H1 (cell line): ENCODE measurements at regions not wholly inside any gene's neighbourhood (a gene's known extent, or its start where the extent isn't known, plus 50 kb on each side); places are given as distances from the start of the nearest gene placed in this dataset.

Experiments used
- CEBPB ChIP-seq: IDR thresholded peaks from 2 replicates; pipeline ENCODE4 v1.6.1; 2012; ENCODE audit warnings: low read depth, low read length
- CREB1 ChIP-seq: IDR thresholded peaks from 2 replicates; pipeline ENCODE4 v1.6.1; 2012; ENCODE audit warnings: inconsistent platforms
- FOSL1 ChIP-seq: IDR thresholded peaks from 2 replicates; pipeline ENCODE4 v1.6.1; 2011; ENCODE audit warnings: mild to moderate bottlenecking, low read depth, low read length, moderate library complexity; ENCODE audit not compliant: insufficient read depth
- GABPA ChIP-seq: IDR thresholded peaks from 2 replicates; pipeline ENCODE4 v1.6.1; 2011; ENCODE audit warnings: mild to moderate bottlenecking, low read length, moderate library complexity, borderline replicate concordance; ENCODE audit not compliant: insufficient read depth
- JUND ChIP-seq: IDR thresholded peaks from 2 replicates; pipeline ENCODE4 v1.6.1; 2011; ENCODE audit warnings: mild to moderate bottlenecking, improper control_type of control experiment, low read length
- MAFK ChIP-seq: IDR thresholded peaks from 2 replicates; pipeline ENCODE4 v1.6.1; 2012; ENCODE audit warnings: low read depth, mild to moderate bottlenecking, improper control_type of control experiment, low read length
- SIN3A ChIP-seq, 2 experiments: IDR thresholded peaks in 1 of 2; conservative IDR thresholded peaks in 1 of 2; 2 replicates each; pipeline ENCODE4 v1.6.1; 2011 to 2012; ENCODE audit warnings: low read length in 2 of 2, improper control_type of control experiment in 1 of 2, low read depth in 1 of 2, mild to moderate bottlenecking in 1 of 2
- SP2 ChIP-seq: IDR thresholded peaks from 2 replicates; pipeline ENCODE4 v1.6.1; 2012; ENCODE audit warnings: mild to moderate bottlenecking, low read length, inconsistent platforms
- SP4 ChIP-seq: IDR thresholded peaks from 2 replicates; pipeline ENCODE4 v1.6.1; 2012; ENCODE audit warnings: low read length, inconsistent platforms
- TEAD4 ChIP-seq: IDR thresholded peaks from 2 replicates; pipeline ENCODE4 v1.6.1; 2012; ENCODE audit warnings: low read depth, low read length, inconsistent platforms, mixed read lengths
- TF ChIP-seq, protein P1 (sequence below): fragments of 300-600 bp; sonication (generic); IDR thresholded peaks from 2 replicates; pipeline ENCODE4 v1.7.1; 2012; ENCODE audit warnings: low read length, moderate library complexity, mild to moderate bottlenecking, inconsistent platforms; ENCODE audit not compliant: insufficient replicate concordance
- TF ChIP-seq, protein P2 (sequence below): IDR thresholded peaks from 2 replicates; pipeline ENCODE4 v1.6.1; 2011; ENCODE audit warnings: low read depth, mild to moderate bottlenecking, low read length; ENCODE audit not compliant: insufficient read depth
- TF ChIP-seq, protein P3 (sequence below): IDR thresholded peaks from 2 replicates; pipeline ENCODE4 v1.6.1; 2012; ENCODE audit warnings: inconsistent platforms

DNA sequence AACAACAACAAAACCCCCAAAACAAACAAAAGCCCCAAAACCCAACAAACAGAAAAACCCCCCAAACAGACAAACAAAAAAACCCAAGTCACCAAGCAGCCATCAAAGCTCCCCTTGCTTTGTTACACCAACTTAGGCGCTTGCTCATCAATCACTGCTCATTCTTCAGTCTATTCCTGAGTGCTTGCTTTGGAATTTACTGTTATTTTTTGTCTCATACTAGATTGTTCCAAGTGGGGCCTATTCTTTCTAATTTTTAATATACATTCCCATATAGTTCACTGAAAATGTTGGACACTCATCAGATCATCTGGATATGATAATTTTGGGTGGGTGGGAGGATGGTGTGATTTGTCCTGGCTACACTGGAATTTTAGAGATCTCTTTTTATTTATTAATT lies 126.0 kb upstream of the JCAD start (continued):
- TF ChIP-seq, protein P1, sequence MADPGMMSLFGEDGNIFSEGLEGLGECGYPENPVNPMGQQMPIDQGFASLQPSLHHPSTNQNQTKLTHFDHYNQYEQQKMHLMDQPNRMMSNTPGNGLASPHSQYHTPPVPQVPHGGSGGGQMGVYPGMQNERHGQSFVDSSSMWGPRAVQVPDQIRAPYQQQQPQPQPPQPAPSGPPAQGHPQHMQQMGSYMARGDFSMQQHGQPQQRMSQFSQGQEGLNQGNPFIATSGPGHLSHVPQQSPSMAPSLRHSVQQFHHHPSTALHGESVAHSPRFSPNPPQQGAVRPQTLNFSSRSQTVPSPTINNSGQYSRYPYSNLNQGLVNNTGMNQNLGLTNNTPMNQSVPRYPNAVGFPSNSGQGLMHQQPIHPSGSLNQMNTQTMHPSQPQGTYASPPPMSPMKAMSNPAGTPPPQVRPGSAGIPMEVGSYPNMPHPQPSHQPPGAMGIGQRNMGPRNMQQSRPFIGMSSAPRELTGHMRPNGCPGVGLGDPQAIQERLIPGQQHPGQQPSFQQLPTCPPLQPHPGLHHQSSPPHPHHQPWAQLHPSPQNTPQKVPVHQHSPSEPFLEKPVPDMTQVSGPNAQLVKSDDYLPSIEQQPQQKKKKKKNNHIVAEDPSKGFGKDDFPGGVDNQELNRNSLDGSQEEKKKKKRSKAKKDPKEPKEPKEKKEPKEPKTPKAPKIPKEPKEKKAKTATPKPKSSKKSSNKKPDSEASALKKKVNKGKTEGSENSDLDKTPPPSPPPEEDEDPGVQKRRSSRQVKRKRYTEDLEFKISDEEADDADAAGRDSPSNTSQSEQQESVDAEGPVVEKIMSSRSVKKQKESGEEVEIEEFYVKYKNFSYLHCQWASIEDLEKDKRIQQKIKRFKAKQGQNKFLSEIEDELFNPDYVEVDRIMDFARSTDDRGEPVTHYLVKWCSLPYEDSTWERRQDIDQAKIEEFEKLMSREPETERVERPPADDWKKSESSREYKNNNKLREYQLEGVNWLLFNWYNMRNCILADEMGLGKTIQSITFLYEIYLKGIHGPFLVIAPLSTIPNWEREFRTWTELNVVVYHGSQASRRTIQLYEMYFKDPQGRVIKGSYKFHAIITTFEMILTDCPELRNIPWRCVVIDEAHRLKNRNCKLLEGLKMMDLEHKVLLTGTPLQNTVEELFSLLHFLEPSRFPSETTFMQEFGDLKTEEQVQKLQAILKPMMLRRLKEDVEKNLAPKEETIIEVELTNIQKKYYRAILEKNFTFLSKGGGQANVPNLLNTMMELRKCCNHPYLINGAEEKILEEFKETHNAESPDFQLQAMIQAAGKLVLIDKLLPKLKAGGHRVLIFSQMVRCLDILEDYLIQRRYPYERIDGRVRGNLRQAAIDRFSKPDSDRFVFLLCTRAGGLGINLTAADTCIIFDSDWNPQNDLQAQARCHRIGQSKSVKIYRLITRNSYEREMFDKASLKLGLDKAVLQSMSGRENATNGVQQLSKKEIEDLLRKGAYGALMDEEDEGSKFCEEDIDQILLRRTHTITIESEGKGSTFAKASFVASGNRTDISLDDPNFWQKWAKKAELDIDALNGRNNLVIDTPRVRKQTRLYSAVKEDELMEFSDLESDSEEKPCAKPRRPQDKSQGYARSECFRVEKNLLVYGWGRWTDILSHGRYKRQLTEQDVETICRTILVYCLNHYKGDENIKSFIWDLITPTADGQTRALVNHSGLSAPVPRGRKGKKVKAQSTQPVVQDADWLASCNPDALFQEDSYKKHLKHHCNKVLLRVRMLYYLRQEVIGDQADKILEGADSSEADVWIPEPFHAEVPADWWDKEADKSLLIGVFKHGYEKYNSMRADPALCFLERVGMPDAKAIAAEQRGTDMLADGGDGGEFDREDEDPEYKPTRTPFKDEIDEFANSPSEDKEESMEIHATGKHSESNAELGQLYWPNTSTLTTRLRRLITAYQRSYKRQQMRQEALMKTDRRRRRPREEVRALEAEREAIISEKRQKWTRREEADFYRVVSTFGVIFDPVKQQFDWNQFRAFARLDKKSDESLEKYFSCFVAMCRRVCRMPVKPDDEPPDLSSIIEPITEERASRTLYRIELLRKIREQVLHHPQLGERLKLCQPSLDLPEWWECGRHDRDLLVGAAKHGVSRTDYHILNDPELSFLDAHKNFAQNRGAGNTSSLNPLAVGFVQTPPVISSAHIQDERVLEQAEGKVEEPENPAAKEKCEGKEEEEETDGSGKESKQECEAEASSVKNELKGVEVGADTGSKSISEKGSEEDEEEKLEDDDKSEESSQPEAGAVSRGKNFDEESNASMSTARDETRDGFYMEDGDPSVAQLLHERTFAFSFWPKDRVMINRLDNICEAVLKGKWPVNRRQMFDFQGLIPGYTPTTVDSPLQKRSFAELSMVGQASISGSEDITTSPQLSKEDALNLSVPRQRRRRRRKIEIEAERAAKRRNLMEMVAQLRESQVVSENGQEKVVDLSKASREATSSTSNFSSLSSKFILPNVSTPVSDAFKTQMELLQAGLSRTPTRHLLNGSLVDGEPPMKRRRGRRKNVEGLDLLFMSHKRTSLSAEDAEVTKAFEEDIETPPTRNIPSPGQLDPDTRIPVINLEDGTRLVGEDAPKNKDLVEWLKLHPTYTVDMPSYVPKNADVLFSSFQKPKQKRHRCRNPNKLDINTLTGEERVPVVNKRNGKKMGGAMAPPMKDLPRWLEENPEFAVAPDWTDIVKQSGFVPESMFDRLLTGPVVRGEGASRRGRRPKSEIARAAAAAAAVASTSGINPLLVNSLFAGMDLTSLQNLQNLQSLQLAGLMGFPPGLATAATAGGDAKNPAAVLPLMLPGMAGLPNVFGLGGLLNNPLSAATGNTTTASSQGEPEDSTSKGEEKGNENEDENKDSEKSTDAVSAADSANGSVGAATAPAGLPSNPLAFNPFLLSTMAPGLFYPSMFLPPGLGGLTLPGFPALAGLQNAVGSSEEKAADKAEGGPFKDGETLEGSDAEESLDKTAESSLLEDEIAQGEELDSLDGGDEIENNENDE = no peak
- TF ChIP-seq TEAD4 (no peak), JUND (no peak), FOSL1 (no peak), SP2 (no peak), MAFK (no peak), CREB1 (no peak), CEBPB (no peak), SIN3A (conservative IDR thresholded peaks at IDR 0.05 in 1 of 2, IDR thresholded peaks at IDR 0.05 in 1 of 2; ENCODE audit: low read depth in 1 of 2, low read length in 2 of 2) (no peak), GABPA (no peak), SP4 (no peak)
- TF ChIP-seq, protein P2, sequence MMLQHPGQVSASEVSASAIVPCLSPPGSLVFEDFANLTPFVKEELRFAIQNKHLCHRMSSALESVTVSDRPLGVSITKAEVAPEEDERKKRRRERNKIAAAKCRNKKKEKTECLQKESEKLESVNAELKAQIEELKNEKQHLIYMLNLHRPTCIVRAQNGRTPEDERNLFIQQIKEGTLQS = no peak
- TF ChIP-seq, protein P3, sequence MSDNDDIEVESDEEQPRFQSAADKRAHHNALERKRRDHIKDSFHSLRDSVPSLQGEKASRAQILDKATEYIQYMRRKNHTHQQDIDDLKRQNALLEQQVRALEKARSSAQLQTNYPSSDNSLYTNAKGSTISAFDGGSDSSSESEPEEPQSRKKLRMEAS = no peak
